ENCODE measurements at regions not wholly inside any gene's neighbourhood (a gene's known extent, or its start where the extent isn't known, plus 50 kb on each side); places are given as distances from the start of the nearest gene placed in this dataset.

- no peak for TF ChIP-seq ZFP3 (CRISPR knock-in tag; IDR thresholded peaks at IDR 0.05)
- TF ChIP-seq, protein P1, sequence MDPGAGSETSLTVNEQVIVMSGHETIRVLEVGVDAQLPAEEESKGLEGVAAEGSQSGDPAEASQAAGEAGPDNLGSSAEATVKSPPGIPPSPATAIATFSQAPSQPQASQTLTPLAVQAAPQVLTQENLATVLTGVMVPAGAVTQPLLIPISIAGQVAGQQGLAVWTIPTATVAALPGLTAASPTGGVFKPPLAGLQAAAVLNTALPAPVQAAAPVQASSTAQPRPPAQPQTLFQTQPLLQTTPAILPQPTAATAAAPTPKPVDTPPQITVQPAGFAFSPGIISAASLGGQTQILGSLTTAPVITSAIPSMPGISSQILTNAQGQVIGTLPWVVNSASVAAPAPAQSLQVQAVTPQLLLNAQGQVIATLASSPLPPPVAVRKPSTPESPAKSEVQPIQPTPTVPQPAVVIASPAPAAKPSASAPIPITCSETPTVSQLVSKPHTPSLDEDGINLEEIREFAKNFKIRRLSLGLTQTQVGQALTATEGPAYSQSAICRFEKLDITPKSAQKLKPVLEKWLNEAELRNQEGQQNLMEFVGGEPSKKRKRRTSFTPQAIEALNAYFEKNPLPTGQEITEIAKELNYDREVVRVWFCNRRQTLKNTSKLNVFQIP (CRISPR knock-in tag; IDR thresholded peaks at IDR 0.05; ENCODE audit: borderline replicate concordance, low read depth): no peak
- no peak for TF ChIP-seq ARNTL (CRISPR knock-in tag; IDR thresholded peaks at IDR 0.05; ENCODE audit: borderline replicate concordance, low read depth)
- TF ChIP-seq, protein P2, sequence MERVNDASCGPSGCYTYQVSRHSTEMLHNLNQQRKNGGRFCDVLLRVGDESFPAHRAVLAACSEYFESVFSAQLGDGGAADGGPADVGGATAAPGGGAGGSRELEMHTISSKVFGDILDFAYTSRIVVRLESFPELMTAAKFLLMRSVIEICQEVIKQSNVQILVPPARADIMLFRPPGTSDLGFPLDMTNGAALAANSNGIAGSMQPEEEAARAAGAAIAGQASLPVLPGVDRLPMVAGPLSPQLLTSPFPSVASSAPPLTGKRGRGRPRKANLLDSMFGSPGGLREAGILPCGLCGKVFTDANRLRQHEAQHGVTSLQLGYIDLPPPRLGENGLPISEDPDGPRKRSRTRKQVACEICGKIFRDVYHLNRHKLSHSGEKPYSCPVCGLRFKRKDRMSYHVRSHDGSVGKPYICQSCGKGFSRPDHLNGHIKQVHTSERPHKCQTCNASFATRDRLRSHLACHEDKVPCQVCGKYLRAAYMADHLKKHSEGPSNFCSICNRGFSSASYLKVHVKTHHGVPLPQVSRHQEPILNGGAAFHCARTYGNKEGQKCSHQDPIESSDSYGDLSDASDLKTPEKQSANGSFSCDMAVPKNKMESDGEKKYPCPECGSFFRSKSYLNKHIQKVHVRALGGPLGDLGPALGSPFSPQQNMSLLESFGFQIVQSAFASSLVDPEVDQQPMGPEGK (CRISPR knock-in tag; IDR thresholded peaks at IDR 0.05; ENCODE audit: borderline replicate concordance): no peak
- TF ChIP-seq ZC3H10 (CRISPR knock-in tag; IDR thresholded peaks at IDR 0.05): no peak
- no peak for TF ChIP-seq TOX (CRISPR knock-in tag; IDR thresholded peaks at IDR 0.05; ENCODE audit: borderline replicate concordance)
- no peak for TF ChIP-seq ZNF70 (CRISPR knock-in tag; IDR thresholded peaks at IDR 0.05)
- no peak for TF ChIP-seq ZNF565 (CRISPR knock-in tag; conservative IDR thresholded peaks at IDR 0.05; ENCODE audit: low read depth)
- TF ChIP-seq, protein P3, sequence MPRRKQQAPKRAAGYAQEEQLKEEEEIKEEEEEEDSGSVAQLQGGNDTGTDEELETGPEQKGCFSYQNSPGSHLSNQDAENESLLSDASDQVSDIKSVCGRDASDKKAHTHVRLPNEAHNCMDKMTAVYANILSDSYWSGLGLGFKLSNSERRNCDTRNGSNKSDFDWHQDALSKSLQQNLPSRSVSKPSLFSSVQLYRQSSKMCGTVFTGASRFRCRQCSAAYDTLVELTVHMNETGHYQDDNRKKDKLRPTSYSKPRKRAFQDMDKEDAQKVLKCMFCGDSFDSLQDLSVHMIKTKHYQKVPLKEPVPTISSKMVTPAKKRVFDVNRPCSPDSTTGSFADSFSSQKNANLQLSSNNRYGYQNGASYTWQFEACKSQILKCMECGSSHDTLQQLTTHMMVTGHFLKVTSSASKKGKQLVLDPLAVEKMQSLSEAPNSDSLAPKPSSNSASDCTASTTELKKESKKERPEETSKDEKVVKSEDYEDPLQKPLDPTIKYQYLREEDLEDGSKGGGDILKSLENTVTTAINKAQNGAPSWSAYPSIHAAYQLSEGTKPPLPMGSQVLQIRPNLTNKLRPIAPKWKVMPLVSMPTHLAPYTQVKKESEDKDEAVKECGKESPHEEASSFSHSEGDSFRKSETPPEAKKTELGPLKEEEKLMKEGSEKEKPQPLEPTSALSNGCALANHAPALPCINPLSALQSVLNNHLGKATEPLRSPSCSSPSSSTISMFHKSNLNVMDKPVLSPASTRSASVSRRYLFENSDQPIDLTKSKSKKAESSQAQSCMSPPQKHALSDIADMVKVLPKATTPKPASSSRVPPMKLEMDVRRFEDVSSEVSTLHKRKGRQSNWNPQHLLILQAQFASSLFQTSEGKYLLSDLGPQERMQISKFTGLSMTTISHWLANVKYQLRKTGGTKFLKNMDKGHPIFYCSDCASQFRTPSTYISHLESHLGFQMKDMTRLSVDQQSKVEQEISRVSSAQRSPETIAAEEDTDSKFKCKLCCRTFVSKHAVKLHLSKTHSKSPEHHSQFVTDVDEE (CRISPR knock-in tag; IDR thresholded peaks at IDR 0.05): no peak
- no peak for TF ChIP-seq OSR1 (CRISPR knock-in tag; IDR thresholded peaks at IDR 0.05)
- no peak for TF ChIP-seq BACH2 (CRISPR knock-in tag; IDR thresholded peaks at IDR 0.05; ENCODE audit: borderline replicate concordance)
- no peak for TF ChIP-seq CREB5 (CRISPR knock-in tag; IDR thresholded peaks at IDR 0.05; ENCODE audit: low read depth)
- no peak for TF ChIP-seq ESRRG (CRISPR knock-in tag; IDR thresholded peaks at IDR 0.05)
- no peak for TF ChIP-seq ZFP30 (CRISPR knock-in tag; IDR thresholded peaks at IDR 0.05)
- TF ChIP-seq ISL1 (CRISPR knock-in tag; IDR thresholded peaks at IDR 0.05): no peak
- TF ChIP-seq ZNF8 (CRISPR knock-in tag; IDR thresholded peaks at IDR 0.05): no peak
- no peak for TF ChIP-seq SNAI2 (CRISPR knock-in tag; IDR thresholded peaks at IDR 0.05)
- no peak for TF ChIP-seq CSRNP3 (CRISPR knock-in tag; IDR thresholded peaks at IDR 0.05)
- TF ChIP-seq PPARA (CRISPR knock-in tag; IDR thresholded peaks at IDR 0.05; ENCODE audit: borderline replicate concordance): no peak
- no peak for ATAC-seq
Measured at GRCh38 chr7:12831024-12831423, 143.6 kb downstream of the ARL4A start.

DNA sequence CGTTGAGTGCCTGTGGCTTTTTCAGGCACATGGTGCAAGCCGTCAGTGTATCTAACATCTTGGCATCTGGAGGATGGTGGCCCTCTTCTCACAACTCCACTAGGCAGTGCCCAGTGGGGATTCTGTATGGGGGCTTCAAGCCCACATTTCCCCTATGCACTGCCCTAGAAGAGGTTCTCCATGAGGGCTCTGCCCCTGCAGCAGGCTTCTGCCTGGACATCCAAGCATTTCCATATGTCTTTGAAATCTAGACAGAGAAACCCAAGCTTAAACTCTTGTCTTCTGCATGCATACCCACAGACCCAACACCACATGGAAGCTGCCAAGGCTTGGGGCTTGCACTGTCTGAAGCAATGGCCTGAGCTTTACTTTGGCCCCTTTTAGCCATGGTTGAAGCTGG, 146.4 kb downstream of the ARL4A start:
- ATAC-seq: no peak
- TF ChIP-seq ESRRG (CRISPR knock-in tag; IDR thresholded peaks at IDR 0.05) (no peak), TOX (CRISPR knock-in tag; IDR thresholded peaks at IDR 0.05; ENCODE audit: borderline replicate concordance) (no peak)
- TF ChIP-seq, protein P1 (CRISPR knock-in tag; IDR thresholded peaks at IDR 0.05; ENCODE audit: borderline replicate concordance, low read depth): no peak
- TF ChIP-seq, protein P2 (CRISPR knock-in tag; IDR thresholded peaks at IDR 0.05; ENCODE audit: borderline replicate concordance): no peak

Measured in SK-N-SH treated with all-trans-retinoic acid at 6 μM for 48 hours (cell line).